GM21619 (cell line): ENCODE measurements at regions not wholly inside any gene's neighbourhood (a gene's known extent, or its start where the extent isn't known, plus 50 kb on each side); places are given as distances from the start of the nearest gene placed in this dataset.
"Not testable (repeated sequence)": the region's sequence is repeated elsewhere in the genome, so short reads cannot be mapped to it uniquely, and the experiment has no call there.

ENCODE experiments used
- ATAC-seq: cut with Tn5 transposase; IDR thresholded peaks from one replicate; pipeline ENCODE4 v1.9.1; 2021; ENCODE audit not compliant: unreplicated experiment

GRCh38 chr5:92255605-92256004 lies 872.5 kb upstream of the ARRDC3 start:
- not testable (repeated sequence) for ATAC-seq

DNA sequence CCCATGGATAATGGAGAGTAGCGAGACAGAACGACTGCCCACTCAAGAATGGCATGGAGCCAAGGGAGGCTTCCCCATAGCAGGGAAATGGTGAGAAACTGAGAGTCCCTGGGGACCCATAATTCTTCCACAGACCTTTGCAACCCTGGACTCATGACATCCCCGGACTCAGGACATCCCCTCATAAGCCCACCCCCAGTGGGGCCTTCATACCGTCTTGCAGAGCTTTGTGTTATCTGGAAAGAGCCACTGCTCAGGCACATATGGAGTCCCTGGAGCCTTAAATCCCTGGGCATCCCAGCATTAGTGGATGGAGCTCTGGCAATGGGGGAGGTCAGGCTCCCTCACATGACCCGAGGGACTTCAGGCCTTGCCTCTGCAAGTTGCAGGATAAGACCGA lies 865.4 kb upstream of the ARRDC3 start:
- ATAC-seq = no peak

- ATAC-seq = no peak
These were observed 859.1 kb upstream of the ARRDC3 start for GRCh38 chr5:92242170-92242569.

DNA sequence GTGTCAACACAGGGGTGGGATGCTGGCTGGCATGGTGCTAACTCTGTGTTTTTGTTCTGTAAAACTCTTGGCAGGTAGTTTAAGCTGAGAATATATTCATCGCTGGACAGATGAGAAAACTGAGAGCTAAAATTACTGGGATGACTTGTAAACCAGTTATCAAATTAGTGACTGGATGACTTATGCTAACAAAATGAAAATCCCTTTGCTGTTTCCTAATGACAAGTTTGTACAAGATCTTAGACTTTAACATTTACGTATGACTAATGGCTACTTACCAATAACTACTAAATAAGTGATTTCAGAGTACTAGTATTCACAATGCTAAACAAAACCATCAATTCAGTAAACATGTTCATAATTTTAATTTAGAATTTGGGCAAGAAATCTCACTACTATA lies 854.8 kb upstream of the ARRDC3 start:
- no peak for ATAC-seq

GRCh38 chr5:92222449-92222848 lies 839.3 kb upstream of the ARRDC3 start:
- no peak for ATAC-seq

DNA sequence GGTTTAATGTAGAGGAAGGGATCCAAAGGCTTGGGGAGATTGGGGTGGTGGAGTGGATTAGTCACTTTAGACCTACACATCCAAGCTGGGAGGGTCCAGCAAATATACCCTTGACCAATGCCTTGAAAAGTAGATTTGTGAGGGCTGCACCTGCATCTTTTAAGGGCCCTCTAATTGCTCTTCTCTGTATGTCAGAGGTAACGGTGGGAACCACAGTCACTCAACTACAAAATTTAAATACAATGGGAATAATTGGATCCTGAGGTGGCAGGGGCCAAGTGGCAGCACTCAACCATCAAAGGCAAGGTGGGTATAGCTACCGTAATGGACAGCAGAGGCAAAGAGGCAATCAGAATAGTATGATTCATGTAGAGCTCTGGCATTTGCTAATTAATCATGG lies 833.7 kb upstream of the ARRDC3 start:
- not testable (repeated sequence) for ATAC-seq

- ATAC-seq = no peak
These were observed 832.0 kb upstream of the ARRDC3 start for GRCh38 chr5:92215116-92215515.

- ATAC-seq = no peak
These were observed 825.1 kb upstream of the ARRDC3 start for GRCh38 chr5:92208265-92208664.

- no peak for ATAC-seq
These were observed 824.0 kb upstream of the ARRDC3 start for GRCh38 chr5:92207151-92207550.

DNA sequence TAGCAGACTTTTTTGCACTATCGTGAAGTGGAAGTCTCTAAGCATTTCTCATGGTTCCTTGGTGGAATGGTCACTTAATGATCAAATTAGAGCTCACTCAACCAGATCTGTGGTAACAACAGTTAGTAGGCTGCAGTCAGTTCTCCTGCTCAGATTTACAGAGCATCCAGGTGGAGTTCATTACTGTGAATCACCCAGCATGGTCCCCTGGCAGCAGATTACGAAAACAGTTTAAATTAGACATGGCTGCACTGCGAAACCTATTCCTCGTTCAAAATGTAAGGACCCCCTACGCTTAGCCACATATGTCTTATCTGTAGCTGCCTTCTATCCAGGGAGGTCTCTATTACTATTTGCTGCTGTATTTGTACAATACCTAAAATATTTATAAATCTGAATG lies 823.6 kb upstream of the ARRDC3 start:
- ATAC-seq = no peak

GRCh38 chr5:92199035-92199434 lies 815.9 kb upstream of the ARRDC3 start:
- ATAC-seq = not testable (repeated sequence)

DNA sequence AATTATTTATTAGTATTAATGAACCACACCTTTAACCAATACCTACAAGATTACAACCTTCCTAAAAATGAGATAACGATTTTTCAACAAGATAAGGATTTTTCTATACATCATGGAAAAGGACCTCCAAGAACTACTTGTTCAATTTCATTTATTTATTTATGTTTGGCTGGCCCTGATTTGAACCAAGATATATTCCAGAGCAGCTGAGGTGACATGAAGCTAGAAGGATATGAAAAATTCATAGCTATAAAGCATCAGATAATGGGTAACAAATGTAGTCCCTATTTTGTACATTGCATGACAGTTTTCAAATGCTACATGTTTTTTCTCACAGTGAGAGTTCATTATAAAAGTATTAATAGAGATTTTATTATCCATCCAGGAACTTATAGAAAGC lies 798.5 kb upstream of the ARRDC3 start:
- no peak for ATAC-seq

- ATAC-seq = no peak
These were observed 797.3 kb upstream of the ARRDC3 start for GRCh38 chr5:92180391-92180790.

- ATAC-seq = no peak
These were observed 796.5 kb upstream of the ARRDC3 start for GRCh38 chr5:92179651-92180050.

GRCh38 chr5:92177926-92178487 lies 794.9 kb upstream of the ARRDC3 start:
- no peak for ATAC-seq

DNA sequence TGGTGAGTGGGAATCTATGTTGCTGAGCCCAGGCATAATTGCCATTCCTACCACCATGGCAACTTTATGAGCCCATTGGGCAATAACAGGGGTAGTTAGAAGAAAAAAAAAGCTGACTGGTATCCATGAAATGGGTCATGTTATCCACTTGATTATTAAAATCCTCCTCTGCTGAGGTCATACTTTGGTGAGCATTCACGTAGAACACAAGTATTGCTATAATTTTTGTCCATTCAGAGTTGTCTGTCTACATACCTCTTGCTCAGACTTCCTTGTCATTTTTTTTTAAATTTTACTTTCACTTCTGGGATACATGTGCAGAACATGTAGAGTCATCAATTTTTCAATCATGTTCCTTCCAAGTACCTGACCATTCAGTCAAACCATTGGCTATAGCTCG lies 780.8 kb upstream of the ARRDC3 start:
- no peak for ATAC-seq

DNA sequence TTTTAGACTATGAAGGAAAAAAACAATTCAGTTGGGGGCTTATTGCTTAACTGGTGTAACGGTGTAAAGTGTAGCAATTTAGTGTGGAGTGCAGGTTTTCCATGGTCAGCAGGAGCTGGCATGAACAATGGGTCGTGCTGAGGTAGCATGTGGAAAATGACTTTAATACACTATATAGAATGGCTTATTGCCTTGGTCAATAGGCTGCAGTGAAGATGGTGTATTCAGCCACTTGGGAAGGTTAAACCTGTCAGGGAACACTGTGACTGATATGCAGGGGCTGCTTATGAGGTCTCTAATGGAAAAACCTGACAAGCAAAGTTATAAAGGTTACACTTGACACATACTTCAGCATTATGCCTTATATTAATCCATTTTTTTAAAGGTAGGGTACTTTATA lies 764.7 kb upstream of the ARRDC3 start:
- no peak for ATAC-seq

GRCh38 chr5:92147266-92147665 lies 764.1 kb upstream of the ARRDC3 start:
- ATAC-seq = no peak

DNA sequence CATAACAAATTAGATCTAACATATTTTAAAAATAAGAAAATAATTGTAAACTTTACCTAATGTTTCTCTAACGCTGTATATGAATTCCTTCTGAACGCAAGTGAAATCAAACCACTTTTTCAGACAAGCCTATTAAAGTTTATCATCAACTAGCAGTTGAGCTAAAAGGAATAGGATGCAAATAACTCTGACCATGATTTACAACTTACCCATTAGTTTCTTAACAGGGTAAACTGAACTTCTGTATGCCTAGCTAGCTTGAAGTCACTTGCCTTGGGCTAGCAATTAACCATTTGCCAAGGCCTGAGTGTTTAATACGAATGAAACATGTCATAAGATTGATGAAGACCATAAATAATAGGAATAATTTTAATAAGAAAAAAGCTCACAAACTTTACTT lies 762.7 kb upstream of the ARRDC3 start:
- ATAC-seq = no peak

DNA sequence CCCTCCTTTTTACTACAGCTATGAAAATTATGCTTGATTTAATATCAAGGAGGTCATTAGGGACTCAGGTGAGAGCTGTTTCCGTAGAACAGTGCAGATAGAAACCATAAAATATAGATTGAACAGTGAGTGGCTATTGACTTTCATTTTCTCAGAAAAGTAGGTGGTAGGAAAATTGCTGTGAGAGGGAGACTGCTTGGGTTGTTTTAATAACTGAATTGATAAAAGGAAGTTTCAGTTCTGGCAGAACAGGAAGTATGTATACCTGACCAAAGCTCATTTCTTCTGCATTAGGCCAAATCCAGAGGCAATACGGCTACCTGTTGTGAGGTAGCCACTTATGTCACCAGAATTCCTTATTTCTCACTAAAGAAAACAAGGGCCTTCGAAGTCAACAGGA lies 761.7 kb upstream of the ARRDC3 start:
- no peak for ATAC-seq

DNA sequence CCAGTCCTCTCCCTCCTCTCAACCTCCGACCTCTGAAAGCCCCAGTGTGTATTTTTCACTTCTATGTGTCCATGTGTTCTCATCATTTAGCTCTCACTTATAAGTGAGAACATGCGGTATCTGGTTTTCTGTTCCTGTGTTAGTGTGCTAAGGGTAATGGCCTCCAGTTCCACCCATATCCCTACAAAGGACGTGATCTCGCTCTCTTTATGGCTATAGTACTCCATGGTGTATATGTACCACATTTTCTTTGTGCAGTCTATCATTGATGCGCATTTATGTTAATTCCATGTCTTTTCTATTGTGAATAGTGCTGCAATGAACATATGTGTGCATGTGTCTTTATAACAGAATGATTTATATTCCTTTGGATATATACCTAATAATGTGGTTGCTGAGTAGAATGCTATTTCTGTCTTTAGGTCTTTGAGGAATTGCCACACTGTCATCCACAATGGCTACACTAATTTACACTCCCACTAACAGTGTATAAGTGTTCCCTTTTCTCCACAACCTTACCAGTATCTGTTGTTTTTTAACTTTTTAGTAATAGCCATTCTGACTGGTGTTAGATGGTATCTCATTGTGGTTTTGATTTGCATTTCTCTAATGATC lies 749.3 kb upstream of the ARRDC3 start:
- not testable (repeated sequence) for ATAC-seq

- no peak for ATAC-seq
These were observed 743.1 kb upstream of the ARRDC3 start for GRCh38 chr5:92126182-92126581.

- no peak for ATAC-seq
These were observed 736.0 kb upstream of the ARRDC3 start for GRCh38 chr5:92119110-92119509.
